HepG2 (cell line): ENCODE measurements at regions not wholly inside any gene's neighbourhood (a gene's known extent, or its start where the extent isn't known, plus 50 kb on each side); places are given as distances from the start of the nearest gene placed in this dataset.

ENCODE experiments used
- ATAC-seq: fragments of 200-7000 bp; cut with Tn5 transposase; 3 replicates; pipeline ENCODE4 v1.9.1; 2020; ENCODE audit warnings: mild to moderate bottlenecking, moderate library complexity
- BruUV-seq: library from RNA; stranded (reverse); fragments of 400-500 nt; replicated peaks from 2 replicates; lab custom pipeline; 2021; lab: Mats Ljungman, UMichigan
- CTCF ChIA-PET: fragments of 300-600 bp; formaldehyde crosslinking; extraction: SDS; loops from one replicate; lab custom pipeline; 2021; ENCODE audit warnings: low total read pairs, inconsistent platforms, low intra/inter-chr PET ratio; lab: Yijun Ruan, JAX
- POLR2A ChIA-PET: fragments of 350-600 bp; sonication (Branson Sonifier 250); formaldehyde crosslinking; loops from one replicate; lab custom pipeline; 2020; ENCODE audit warnings: antibody characterized with exemption, inconsistent platforms; lab: Yijun Ruan, JAX
- DNase-seq: peaks from one replicate; pipeline ENCODE4 v3.0.0-alpha.2; 2015; ENCODE audit warnings: low spot score
- FAIRE-seq: peaks from 3 replicates; lab custom pipeline; 2011; peaks lifted over from hg19 to GRCh38; lab: Jason Lieb, UNC
- H2AFZ ChIP-seq: one replicate; pipeline ENCODE4 v1.6.1; 2011; ENCODE audit warnings: low read length, inconsistent platforms
- H3K27ac ChIP-seq: fragments of 300-600 bp; 3 replicates; pipeline ENCODE4 v1.8.0; 2011; ENCODE audit warnings: mixed run types, mild to moderate bottlenecking, mixed read lengths, low read length, inconsistent platforms; ENCODE audit not compliant: insufficient read depth; ENCODE audit errors: extremely low read length
- H3K27me3 ChIP-seq, 2 experiments: fragments of 200-600 bp in 1 of 2; 2 replicates in 1 of 2; 3 replicates in 1 of 2; pipeline versions ENCODE4 v1.6.0 to v1.8.0; 2011; ENCODE audit warnings: low read length in 2 of 2, mild to moderate bottlenecking in 2 of 2, moderate library complexity in 2 of 2, inconsistent platforms in 1 of 2; ENCODE audit not compliant: insufficient read depth in 2 of 2, control insufficient read depth in 1 of 2
- H3K36me3 ChIP-seq, 2 experiments: fragments of 200-600 bp in 1 of 2; replicated peaks in 1 of 2; 2 replicates in 1 of 2; 3 replicates in 1 of 2; pipeline versions ENCODE4 v1.5.1 to v1.8.0; 2011; ENCODE audit warnings: low read length in 2 of 2, inconsistent platforms in 1 of 2; ENCODE audit not compliant: insufficient read depth in 2 of 2, control insufficient read depth in 1 of 2
- H3K4me1 ChIP-seq: 2 replicates; pipeline ENCODE4 v1.5.1; 2012; ENCODE audit warnings: low read length, inconsistent platforms; ENCODE audit not compliant: insufficient read depth
- H3K4me2 ChIP-seq: 2 replicates; pipeline ENCODE4 v1.6.0; 2011; ENCODE audit warnings: low read depth, low read length, inconsistent platforms
- H3K4me3 ChIP-seq, 3 experiments: fragments of 200-600 bp in 1 of 3; sonication (generic), shearing (Covaris generic) in 1 of 3; replicated peaks in 1 of 3; 2 replicates each; pipeline ENCODE4 v1.5.1; 2011 to 2016; ENCODE audit warnings: low read length in 3 of 3, inconsistent platforms in 2 of 3, low read depth in 2 of 3, mild to moderate bottlenecking in 2 of 3, control low read depth in 1 of 3, mixed read lengths in 1 of 3; ENCODE audit not compliant: insufficient read depth in 1 of 3
- H3K79me2 ChIP-seq: one replicate; pipeline ENCODE4 v1.6.1; 2011; ENCODE audit warnings: low read length, inconsistent platforms; ENCODE audit not compliant: insufficient read depth
- H3K9ac ChIP-seq: 2 replicates; pipeline ENCODE4 v1.6.0; 2011; ENCODE audit warnings: mild to moderate bottlenecking, low read depth, low read length, inconsistent platforms; ENCODE audit not compliant: insufficient read depth
- H3K9me3 ChIP-seq: 2 replicates; pipeline ENCODE4 v1.5.1; 2012; ENCODE audit warnings: mild to moderate bottlenecking, low read length
- H4K20me1 ChIP-seq: 2 replicates; pipeline ENCODE4 v1.6.0; 2011; ENCODE audit warnings: inconsistent platforms, mild to moderate bottlenecking, low read length, moderate library complexity; ENCODE audit not compliant: insufficient read depth
- AKAP8 ChIP-seq: sonication (generic); formaldehyde crosslinking; IDR thresholded peaks from 2 replicates; pipeline ENCODE4 v1.5.1; 2020; ENCODE audit warnings: mild to moderate bottlenecking, missing genetic modification reagents
- ARNTL ChIP-seq: sonication (generic); formaldehyde crosslinking; IDR thresholded peaks from 2 replicates; pipeline ENCODE4 v1.4.0; 2020; ENCODE audit warnings: mild to moderate bottlenecking, missing genetic modification reagents
- CEBPG ChIP-seq: IDR thresholded peaks from 2 replicates; pipeline ENCODE4 v1.6.1; 2016
- HNRNPLL ChIP-seq: fragments of 200-400 bp; formaldehyde crosslinking; IDR thresholded peaks from 2 replicates; pipeline ENCODE4 v1.6.1; 2017; ENCODE audit warnings: mild to moderate bottlenecking, low read depth, low read length; ENCODE audit not compliant: poor library complexity, severe bottlenecking
- JARID2 ChIP-seq: sonication (generic); formaldehyde crosslinking; IDR thresholded peaks from 2 replicates; pipeline ENCODE4 v1.8.1; 2023; ENCODE audit warnings: missing genetic modification reagents, inconsistent platforms; ENCODE audit not compliant: insufficient replicate concordance
- MED13 ChIP-seq: sonication (generic); formaldehyde crosslinking; IDR thresholded peaks from 2 replicates; pipeline ENCODE4 v1.5.0; 2020; ENCODE audit warnings: missing genetic modification reagents
- MXD4 ChIP-seq: IDR thresholded peaks from 2 replicates; pipeline ENCODE4 v1.6.1; 2016; ENCODE audit warnings: mild to moderate bottlenecking, missing biosample characterization, missing genetic modification reagents
- PTBP1 ChIP-seq: fragments of 200-400 bp; formaldehyde crosslinking; IDR thresholded peaks from 2 replicates; pipeline ENCODE4 v1.6.1; 2018; ENCODE audit warnings: low read length, low read depth; ENCODE audit not compliant: poor library complexity, severe bottlenecking
- SPEN ChIP-seq: sonication (generic); formaldehyde crosslinking; IDR thresholded peaks from 2 replicates; pipeline ENCODE4 v1.5.1; 2020; ENCODE audit warnings: low read depth, mild to moderate bottlenecking, missing genetic modification reagents
- ZBTB1 ChIP-seq: sonication (generic); formaldehyde crosslinking; IDR thresholded peaks from 2 replicates; pipeline ENCODE4 v1.4.0; 2020; ENCODE audit warnings: missing genetic modification reagents, borderline replicate concordance
- ZNF138 ChIP-seq: sonication (generic); formaldehyde crosslinking; IDR thresholded peaks from 2 replicates; pipeline ENCODE4 v1.5.0; 2020; ENCODE audit warnings: mild to moderate bottlenecking, low read depth, missing genetic modification reagents
- ZNF629 ChIP-seq: sonication (generic); formaldehyde crosslinking; conservative IDR thresholded peaks from 2 replicates; pipeline ENCODE4 v1.5.0; 2020; ENCODE audit warnings: missing genetic modification reagents
- ZNF713 ChIP-seq: sonication (generic); formaldehyde crosslinking; IDR thresholded peaks from 2 replicates; pipeline ENCODE4 v1.4.0; 2020; ENCODE audit warnings: mild to moderate bottlenecking, missing genetic modification reagents
- WGBS: methylation state at CpG from one replicate; pipeline ENCODE4 v1.1.6; 2017; ENCODE audit warnings: low lambda C conversion rate; 5-methylcytosine and 5-hydroxymethylcytosine counted together
- in situ Hi-C: cut with HindIII; loops from 2 replicates; pipeline ENCODE4 v1.10.0; 2017; ENCODE audit warnings: low pct_unique_long_range_greater_than_20kb; ENCODE audit not compliant: extremely low pct_ligation_motif_present
- intact Hi-C: fragments of 100-400 bp; cut with micrococcal nuclease; formaldehyde crosslinking; loops from one replicate; pipeline ENCODE4 v1.10.0; 2022; ENCODE audit not compliant: unreplicated experiment
- TF ChIP-seq, protein P1 (sequence below): sonication (generic); formaldehyde crosslinking; IDR thresholded peaks from 2 replicates; pipeline ENCODE4 v1.5.0; 2020; ENCODE audit warnings: mild to moderate bottlenecking, missing genetic modification reagents, moderate library complexity
- TF ChIP-seq, protein P2 (sequence below): sonication (generic); formaldehyde crosslinking; IDR thresholded peaks from 2 replicates; pipeline ENCODE4 v1.4.0; 2020; ENCODE audit warnings: missing genetic modification reagents, borderline replicate concordance
- TF ChIP-seq, protein P3 (sequence below): sonication (generic); formaldehyde crosslinking; IDR thresholded peaks from 2 replicates; pipeline ENCODE4 v1.4.0; 2020; ENCODE audit warnings: mild to moderate bottlenecking, missing genetic modification reagents
- TF ChIP-seq, protein P4 (sequence below): sonication (generic); formaldehyde crosslinking; IDR thresholded peaks from 2 replicates; pipeline ENCODE4 v1.8.0; 2022; ENCODE audit warnings: mild to moderate bottlenecking, missing genetic modification reagents

DNA sequence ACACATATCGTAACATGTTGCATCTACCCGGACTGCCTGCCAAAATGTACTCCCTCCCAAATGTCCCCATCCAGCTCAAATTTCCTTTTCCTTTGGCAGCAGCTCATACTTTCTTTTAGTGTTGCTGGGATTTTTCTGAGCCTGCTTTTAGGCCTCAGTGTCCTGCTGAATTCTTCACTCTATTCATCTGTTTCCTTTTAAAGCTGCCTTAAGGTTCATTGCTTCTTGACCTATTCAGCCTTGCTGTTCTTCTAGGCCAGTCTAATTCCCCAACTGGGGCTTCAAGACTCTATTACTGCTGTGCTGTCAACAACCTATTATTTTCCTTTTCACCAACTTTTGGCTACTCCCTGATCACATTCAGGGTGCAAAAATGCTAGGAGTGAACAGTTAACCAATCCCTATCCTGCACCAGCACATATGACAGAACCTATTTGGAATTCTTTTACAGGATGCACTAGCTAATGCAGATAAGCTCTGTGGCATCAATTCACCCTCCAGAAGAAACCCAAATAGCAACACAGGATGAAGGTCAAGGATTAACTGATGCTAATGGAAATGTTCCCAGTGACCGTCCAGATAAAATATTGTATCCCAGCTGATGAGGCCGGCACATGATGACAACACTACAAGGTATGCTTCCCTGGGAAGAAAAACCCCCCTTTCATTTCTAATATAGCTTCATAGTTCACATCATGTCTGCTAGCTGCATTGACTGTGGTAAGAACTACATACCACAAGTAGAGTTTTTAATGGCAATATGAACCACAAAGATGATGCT, 114.7 kb upstream of the TTC29 start:
- Histone ChIP-seq H3K27me3 (no peaks in the 10 kb centered on the region), H2AFZ (no peak overlapping the region), H3K4me1 (no peaks in the 10 kb centered on the region), H3K79me2 (no peaks in the 10 kb centered on the region), H3K27ac (no peak overlapping the region), H3K9ac (no peak overlapping the region), H3K36me3 (no peaks in the 10 kb centered on the region), H3K4me2 (no peak overlapping the region), H3K9me3 (no peaks in the 10 kb centered on the region), H4K20me1 (no peaks in the 10 kb centered on the region), H3K4me3 (no peak overlapping the region)
- intact Hi-C loops: no loop called here
- ChIA-PET CTCF (no interaction called here), POLR2A (no interaction called here)
- no peak for FAIRE-seq
- in situ Hi-C loops: no loop called here
- DNase-seq: no peak
- whole genome bisulfite sequencing: 26% methylated on average over 4 of the region's 4 CpGs
- ATAC-seq: no peak
- BruUV-seq: no TSS peak
- TF ChIP-seq MXD4 (CRISPR knock-in tag): no peak
- TF ChIP-seq ZNF713 (CRISPR knock-in tag): no peak
- no peak for TF ChIP-seq SPEN (CRISPR knock-in tag)
- TF ChIP-seq CEBPG (CRISPR knock-in tag): no peak
- no peak for TF ChIP-seq JARID2
- no peak for TF ChIP-seq ZBTB1 (CRISPR knock-in tag)
- TF ChIP-seq MED13: no peak
- TF ChIP-seq, protein P1, sequence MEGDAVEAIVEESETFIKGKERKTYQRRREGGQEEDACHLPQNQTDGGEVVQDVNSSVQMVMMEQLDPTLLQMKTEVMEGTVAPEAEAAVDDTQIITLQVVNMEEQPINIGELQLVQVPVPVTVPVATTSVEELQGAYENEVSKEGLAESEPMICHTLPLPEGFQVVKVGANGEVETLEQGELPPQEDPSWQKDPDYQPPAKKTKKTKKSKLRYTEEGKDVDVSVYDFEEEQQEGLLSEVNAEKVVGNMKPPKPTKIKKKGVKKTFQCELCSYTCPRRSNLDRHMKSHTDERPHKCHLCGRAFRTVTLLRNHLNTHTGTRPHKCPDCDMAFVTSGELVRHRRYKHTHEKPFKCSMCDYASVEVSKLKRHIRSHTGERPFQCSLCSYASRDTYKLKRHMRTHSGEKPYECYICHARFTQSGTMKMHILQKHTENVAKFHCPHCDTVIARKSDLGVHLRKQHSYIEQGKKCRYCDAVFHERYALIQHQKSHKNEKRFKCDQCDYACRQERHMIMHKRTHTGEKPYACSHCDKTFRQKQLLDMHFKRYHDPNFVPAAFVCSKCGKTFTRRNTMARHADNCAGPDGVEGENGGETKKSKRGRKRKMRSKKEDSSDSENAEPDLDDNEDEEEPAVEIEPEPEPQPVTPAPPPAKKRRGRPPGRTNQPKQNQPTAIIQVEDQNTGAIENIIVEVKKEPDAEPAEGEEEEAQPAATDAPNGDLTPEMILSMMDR (CRISPR knock-in tag): no peak
- no peak for TF ChIP-seq PTBP1
- no peak for TF ChIP-seq AKAP8 (CRISPR knock-in tag)
- TF ChIP-seq, protein P2, sequence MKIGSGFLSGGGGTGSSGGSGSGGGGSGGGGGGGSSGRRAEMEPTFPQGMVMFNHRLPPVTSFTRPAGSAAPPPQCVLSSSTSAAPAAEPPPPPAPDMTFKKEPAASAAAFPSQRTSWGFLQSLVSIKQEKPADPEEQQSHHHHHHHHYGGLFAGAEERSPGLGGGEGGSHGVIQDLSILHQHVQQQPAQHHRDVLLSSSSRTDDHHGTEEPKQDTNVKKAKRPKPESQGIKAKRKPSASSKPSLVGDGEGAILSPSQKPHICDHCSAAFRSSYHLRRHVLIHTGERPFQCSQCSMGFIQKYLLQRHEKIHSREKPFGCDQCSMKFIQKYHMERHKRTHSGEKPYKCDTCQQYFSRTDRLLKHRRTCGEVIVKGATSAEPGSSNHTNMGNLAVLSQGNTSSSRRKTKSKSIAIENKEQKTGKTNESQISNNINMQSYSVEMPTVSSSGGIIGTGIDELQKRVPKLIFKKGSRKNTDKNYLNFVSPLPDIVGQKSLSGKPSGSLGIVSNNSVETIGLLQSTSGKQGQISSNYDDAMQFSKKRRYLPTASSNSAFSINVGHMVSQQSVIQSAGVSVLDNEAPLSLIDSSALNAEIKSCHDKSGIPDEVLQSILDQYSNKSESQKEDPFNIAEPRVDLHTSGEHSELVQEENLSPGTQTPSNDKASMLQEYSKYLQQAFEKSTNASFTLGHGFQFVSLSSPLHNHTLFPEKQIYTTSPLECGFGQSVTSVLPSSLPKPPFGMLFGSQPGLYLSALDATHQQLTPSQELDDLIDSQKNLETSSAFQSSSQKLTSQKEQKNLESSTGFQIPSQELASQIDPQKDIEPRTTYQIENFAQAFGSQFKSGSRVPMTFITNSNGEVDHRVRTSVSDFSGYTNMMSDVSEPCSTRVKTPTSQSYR (CRISPR knock-in tag): no peak
- TF ChIP-seq HNRNPLL: no peak
- TF ChIP-seq ARNTL: no peak
- no peak for TF ChIP-seq ZNF629 (CRISPR knock-in tag)
- TF ChIP-seq, protein P3, sequence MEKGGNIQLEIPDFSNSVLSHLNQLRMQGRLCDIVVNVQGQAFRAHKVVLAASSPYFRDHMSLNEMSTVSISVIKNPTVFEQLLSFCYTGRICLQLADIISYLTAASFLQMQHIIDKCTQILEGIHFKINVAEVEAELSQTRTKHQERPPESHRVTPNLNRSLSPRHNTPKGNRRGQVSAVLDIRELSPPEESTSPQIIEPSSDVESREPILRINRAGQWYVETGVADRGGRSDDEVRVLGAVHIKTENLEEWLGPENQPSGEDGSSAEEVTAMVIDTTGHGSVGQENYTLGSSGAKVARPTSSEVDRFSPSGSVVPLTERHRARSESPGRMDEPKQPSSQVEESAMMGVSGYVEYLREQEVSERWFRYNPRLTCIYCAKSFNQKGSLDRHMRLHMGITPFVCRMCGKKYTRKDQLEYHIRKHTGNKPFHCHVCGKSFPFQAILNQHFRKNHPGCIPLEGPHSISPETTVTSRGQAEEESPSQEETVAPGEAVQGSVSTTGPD (CRISPR knock-in tag): no peak
- TF ChIP-seq, protein P4, sequence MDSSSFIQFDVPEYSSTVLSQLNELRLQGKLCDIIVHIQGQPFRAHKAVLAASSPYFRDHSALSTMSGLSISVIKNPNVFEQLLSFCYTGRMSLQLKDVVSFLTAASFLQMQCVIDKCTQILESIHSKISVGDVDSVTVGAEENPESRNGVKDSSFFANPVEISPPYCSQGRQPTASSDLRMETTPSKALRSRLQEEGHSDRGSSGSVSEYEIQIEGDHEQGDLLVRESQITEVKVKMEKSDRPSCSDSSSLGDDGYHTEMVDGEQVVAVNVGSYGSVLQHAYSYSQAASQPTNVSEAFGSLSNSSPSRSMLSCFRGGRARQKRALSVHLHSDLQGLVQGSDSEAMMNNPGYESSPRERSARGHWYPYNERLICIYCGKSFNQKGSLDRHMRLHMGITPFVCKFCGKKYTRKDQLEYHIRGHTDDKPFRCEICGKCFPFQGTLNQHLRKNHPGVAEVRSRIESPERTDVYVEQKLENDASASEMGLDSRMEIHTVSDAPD (CRISPR knock-in tag): no peak
- no peak for TF ChIP-seq ZNF138
